HG02973 (cell line): ENCODE measurements at regions not wholly inside any gene's neighbourhood (a gene's known extent, or its start where the extent isn't known, plus 50 kb on each side); places are given as distances from the start of the nearest gene placed in this dataset.

Experiments
- ATAC-seq: cut with Tn5 transposase; IDR thresholded peaks from one replicate; pipeline ENCODE4 v1.9.1; 2021; ENCODE audit warnings: moderate library complexity; ENCODE audit not compliant: unreplicated experiment

DNA sequence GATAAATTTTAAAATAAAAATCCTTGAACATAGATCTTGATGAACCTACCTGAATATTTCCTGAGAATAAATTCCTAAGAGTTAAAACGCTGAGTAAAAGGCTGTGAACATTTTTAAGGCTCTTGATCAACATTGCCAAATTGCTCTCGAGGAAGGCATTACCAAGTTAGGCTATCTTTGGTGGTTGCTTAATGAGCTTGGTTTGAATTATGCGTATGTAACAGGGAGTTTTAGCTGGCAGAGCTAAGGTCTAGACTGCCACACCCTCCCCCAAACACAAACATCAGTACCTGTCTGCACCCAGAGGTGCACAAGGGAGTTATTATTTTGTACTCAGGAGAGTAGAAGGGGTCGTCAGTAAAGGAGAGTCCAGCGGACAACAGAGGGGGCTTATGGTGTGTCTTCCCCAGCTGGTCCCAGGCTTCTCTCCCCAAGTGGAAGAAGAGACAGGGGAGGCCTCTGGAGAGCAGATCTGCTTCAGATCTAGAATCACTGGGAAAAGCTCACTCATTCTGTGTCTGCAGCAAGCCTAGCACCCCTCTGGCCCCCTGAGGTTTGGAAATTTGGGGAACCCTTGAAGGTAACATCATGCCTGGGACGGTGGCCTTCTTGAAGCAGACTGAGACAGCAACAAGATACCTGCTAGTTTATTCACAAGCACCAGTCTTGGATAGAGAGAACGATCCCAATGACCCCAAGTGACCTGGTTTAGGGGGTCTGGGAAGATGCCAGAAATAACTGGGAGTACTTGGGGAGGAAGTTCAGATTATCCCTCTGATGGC, 197.2 kb upstream of the ID2 start:
- no peak for ATAC-seq

DNA sequence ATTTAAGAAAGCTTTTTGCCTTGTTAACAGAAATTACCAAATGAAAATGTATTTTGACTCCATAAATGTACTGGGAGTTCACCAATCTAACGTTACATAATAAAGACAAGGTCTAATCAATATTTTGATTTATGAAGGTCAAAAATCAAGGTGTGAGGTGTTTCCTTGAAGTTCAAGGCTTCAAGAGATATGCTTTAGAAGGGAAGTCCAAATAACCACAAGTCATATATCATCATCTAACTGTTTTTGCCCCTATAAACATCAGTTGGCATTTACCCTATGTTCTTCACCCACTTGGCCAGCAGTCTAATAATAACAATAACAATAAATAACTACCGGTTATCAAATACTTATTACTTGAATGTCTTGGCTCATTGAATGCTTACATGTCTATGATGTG, 196.1 kb upstream of the ID2 start:
- ATAC-seq, result no peak

DNA sequence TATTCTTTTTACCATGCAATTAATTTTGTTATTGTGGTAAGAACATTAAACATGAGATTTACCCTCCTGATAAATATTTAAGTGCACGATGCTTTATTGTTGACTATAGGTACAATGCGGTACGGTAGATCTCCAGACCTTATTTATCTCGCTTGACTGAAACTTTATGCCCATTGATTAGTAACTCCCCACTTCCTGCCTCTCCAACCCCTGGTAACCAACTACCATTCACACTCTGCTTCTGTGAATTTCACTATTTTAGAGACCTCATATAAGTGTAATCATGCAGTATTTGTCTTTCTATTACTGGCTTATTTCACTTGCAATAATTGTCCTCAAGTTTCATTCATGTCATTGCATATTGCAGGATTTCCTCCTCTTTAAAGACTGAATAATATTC, 195.7 kb upstream of the ID2 start:
- no peak for ATAC-seq

DNA sequence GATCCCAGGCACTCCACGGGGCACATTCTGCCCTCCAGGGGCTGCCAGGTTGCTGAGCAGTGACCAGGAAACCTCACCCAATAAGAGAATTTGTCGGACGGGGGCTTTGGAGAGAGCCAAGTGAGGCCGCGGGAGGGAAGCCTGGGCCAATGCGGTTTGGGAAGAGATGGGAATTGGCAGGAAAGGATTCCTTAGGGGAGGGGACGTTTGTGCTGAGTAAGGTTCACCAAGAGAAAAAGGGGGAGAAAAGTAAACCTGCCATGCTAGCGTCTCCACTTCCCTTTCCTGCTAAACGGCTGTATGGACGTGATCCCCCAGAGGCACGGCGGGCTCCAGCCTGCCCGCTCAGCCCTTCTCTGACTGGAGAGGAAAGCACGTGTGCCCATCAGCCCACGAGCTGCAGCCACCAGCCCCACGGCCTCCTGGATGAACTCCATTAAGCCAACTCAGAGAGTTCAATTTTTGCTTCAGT, 194.4 kb upstream of the ID2 start:
- peak; percentile 5 for ATAC-seq

DNA sequence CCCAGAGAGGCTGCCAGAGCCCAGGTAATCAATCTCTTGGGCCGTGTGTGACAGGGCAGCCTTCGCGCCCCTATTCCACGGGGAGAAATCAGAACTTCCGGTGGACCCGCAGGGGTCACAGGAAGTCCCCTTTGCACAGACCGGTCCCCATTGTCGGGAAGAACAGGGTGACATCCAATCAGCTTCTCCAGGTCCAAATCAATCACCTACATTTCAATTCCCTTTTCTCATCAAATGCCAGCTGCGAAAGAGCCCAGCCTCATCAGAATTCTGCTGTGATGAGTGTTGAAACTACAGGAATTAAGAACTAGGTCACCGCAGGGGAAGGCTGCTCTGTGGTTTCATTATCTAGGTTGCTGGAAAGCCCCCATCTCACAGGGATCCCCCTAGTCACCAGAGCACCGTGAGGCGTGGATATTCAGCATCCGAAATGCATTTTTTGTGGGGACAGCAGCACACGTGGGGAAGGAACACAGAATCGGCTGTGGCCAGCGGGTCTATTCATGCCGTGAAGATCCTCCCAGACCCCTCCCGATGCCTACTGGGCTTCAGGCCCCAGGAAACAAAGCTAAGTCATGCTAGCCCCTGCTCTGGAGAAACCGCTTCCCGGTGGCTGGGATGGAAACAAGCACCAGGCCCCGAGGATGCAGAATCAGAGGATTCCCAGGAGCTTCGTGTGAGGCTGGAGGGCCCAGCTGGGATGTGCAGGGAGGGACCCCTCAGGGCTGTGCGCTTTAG, 193.7 kb upstream of the ID2 start:
- ATAC-seq, result peak; percentile 90

DNA sequence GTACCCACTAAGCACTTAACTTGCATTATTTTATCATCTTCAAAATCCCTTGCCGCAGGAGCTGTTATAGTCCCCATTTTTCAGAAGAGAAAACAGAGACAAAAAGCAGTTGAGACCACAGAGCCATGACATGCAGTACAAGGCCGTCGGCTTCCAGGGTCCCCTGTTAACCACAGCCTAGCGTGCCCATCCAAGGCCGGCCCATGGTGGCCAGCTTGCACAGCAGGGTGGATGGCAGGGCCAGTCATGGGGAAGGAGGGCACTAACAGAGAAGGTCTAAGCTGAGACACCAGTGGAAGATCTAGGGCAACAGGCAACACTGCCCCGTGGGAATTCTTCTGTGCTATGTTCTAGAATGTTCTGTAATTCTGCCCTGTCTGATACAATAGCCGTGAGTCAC, 192.6 kb upstream of the ID2 start:
- ATAC-seq, result no peak

DNA sequence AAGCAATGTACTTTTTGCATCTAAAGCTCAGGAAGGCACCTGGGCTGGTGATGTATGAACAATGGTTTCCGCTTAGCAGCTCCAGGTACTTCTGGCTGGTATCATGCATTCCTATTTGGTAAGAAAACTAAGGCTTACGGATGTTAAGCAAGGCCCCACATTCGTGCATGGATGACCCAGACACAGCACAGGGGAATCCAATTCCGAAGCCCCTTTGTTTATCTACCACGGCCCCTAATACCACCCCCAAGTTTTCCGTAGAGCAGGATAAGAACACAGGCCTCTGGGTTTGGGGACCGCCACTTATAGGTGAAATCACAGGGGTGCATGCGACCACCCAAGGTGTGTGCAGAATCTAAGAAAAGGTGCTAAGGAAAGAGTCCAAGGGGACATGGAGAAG, 192.1 kb upstream of the ID2 start:
- no peak for ATAC-seq

DNA sequence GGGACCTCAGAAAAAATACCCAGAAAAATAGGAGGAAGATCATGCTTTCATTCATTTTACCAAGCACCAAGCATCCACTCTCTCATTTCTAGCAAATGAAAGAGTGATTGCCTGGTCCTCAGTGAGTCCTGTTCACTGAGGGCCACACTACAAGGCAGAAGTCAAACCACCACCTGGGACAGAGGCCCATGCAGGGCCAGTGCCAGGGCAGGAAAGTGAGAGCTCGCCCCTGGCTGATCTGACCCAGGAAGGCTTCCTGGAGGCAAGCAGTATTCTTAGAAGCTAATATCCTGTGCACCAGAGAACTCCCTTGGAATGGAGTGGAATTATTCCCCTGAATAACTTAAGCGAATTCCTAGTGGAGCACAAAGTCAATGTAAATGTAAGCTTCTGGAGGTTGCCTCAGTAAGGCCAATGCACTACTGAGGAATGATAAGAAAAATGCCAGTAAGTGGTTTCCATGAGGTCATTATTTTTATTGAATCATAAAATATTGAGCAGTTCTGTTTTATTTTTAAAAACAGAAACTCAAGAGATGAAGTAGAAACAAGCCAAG, 191.6 kb upstream of the ID2 start:
- ATAC-seq, result no peak

DNA sequence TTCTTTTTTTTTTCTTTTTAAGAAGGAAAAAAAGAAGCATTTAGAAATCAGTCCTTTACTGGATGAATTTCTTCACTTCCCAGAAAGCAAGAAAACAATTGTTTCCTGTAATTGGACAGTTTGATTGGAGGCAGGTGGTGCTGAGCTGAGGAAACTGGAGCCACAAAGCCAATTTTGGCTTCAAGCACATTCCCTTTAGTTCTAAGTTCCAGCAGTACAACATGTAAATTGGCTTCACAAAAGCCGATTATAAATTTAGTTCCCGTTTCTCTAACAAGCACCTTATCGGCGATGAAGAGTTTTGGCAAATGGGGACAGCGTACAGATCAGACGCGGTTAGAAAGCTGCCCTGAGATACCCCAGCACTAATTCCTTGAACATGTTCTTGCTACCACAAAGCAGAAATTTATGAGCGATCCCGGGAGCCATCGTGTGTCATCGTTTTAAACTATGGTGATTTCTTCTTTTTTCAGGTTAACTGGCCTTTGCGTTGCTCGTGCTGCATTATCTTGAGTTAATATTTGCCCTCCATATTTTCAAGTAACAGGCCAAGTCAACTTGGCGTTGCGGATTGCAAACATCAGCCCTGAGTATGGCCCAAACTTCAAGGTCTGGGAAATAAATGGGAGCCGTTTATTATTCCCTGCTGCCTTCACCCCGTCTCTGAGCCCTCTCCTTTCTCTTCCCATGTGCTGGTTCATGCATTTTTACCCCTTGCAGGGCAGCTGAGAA, 190.4 kb upstream of the ID2 start:
- no peak for ATAC-seq

DNA sequence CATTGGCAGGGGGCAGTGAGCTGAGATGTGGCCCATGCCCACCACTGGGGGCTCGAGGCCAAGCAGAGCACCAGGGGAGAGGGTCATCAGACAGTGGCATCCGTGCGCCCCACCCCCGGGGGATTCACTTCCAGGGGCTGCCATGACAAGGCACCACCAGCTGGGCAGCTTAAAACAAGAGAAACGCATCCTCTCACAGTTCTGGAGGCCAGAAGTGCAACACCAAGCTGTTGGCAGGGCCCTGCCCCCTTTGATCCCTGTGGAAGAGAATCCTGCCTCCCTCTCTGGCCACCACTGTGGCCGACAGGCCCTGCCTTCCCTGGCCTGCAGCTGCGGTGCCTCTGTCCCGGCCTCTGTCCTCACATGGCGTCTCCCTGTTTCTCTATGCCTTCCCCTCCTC, 187.7 kb upstream of the ID2 start:
- ATAC-seq, result no peak

DNA sequence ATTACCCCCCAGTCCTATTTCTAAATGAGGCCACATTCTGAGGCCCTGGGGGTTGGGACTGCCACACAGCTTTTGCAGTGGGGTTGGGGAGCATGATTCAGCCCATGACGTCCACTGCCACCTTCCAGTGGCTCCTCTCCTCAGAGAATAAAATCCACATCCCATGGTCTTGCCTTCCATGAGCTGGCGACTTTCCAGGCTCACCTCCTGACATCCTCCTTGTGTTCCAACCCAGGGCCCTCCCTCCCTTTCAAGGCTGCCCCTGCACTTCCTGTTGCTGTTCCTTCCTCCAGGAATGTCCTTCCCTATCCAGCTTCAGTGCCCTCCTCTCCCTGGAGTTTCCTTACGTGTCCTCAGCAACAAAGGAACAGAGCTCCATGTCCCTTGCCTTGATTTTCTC, 187.3 kb upstream of the ID2 start:
- no peak for ATAC-seq

DNA sequence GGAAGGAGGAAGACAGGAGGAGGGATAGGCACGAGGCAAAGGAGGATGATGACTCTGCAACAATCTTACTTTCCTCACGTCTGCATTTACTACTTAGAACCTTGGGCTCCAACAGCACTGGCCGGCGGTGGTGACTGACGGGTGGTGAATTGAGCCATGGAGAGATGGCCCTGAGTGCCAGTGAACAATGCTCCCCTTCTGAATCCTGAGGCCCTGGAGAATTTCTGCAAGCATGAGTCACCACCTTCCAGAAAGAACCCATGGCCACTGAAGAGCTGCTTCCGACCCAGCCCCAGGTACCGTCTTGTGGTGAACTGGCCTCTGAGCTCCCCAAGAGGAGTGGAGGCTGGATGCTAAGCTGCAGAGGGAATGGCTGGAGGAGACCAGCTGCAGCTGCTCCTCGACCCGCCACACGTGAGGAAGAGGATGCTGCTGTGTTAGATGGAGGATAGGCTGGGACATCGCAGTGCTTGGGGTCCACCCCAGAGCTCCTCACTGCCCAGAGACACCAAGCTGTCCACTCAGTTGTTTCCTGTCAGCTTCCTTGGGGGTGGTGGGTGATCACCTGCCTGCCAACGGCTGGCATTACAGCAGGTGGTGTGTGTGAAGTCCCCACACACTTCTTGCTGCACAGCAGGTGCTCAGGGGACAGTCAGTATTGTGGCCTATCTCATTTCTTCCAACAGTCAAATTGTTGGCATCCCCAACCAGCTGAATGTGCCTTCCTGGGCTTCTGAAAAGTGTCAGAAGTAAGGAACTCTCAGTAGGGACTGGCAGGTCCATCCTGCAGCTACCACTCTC, 186.5 kb upstream of the ID2 start:
- no peak for ATAC-seq

DNA sequence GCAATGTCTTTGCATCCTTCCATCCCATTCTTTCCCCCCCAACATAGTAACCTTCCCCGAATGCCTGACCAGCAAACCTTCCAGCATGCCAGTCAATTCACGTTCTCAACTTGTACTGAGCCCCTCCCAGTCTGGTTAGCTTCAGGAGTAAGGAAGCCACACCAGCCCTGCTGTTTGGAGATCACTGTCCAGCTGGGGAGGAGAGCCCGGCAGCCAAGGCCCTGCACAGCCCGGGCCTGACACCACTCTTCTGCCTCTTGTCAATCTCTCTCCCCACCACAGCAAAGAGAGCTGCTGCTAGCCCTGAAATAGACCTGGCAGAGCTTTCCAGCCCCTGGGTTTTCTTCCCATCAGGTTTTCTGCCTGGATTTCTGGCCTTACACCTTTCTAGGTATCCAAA, 185.8 kb upstream of the ID2 start:
- ATAC-seq, result no peak

DNA sequence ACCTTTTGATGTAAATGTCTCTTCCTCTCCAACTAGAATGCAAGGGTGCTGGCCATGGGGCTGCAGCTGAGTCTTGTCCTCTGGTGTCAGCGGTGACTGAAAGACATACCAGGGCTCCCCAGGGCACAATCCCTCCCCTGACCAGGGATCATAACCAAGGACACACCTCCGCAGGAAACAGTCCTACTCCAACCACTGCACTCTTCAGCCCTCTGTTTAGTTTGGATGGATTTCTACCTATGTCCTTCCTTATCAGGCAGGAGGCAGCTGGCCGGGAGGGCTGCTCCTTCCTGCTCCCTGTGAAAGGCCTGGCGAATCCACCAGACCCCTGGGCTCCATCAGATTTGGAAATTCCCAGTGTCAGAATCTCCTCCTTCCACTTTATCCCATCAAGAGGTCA, 185.2 kb upstream of the ID2 start:
- ATAC-seq, result no peak

DNA sequence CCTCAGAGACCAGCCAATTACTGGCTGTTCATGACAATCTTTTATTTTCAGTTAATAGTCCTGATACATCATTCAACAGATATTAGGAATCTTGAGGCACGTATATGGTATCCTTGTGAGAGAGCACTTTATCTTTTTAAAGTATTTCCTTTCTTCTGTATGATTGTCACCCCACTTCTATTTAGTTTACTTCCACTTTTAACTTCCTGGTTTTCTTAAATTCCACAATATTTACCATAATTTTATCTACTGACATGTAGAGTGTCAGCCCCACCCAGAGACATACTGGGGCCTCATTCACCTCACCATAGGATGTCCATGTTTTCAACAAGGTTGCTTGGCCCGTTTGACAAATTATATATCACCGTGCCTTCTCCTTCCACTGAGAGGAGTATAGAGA, 182.9 kb upstream of the ID2 start:
- ATAC-seq, result no peak

DNA sequence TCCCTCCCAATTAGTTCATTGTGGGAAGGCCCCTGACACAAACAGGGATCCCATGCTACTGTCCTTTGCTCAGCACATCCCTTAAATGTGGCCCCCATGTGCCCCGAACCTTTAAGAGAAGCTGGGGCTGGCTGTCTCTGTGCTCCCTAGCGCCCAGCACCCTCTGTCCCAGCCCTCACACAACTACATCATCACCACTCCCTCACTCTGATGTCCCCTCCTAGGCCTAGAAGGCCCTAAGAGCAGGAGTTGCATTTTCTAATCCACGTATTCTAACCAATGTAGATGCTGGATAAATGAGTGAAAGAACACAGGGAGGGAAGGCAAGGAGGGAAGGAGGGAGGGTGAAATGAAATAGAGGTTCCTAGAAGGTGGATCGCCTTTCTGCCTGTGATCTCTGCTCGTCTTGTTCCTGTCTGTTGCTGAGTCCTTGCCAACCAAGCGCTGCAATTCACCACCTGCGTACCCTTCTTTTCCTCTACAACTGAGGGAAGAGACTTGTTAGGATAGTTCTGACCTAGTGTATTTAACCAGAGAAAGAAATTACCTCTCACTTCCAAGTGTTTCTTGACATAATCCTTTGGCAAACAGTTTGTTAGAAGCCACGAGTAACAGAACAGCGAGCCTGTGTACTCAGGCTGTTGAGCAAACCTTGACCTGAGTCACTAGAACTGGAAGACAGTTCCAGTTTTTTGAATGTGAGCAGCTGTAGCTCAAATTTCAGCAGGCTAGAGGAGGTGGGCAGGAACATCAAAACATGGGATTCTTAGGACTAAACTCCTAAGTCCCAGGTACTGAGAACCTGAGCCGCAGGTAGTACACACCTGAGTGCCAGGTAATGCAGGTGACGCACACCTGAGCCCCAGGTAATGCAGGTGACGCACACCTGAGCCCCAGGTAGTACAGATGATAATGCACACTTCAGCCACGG, 181.5 kb upstream of the ID2 start:
- no peak for ATAC-seq

DNA sequence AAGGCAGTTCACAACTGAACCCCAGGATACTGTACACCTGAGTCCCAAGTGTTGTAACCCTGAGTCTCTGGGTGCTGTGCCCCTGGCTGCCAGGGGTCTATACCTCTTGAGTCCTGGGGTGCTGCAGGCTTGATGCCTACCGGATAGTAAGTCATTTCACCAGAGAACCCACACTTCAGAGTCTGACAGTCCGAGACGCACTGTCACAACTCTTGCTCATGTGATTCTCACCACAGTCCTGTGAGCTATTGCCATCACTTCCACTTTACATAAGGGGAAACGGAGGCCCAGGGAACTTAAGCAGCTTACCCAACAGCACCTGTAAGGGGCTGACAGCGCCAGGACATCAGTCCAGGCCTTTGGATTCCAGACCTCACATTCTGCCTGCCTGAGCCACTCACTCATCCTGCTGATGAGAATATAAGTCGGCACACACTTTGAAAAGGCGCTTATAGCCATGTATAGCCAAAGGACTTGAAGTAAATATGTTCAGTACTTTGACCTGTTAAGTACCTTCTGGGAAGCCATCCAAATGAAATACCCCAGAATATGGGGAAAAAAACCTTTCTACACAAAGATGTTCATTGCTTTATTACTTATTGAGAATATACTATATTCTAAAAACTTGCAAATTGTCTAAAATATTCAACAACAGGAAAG, 180.7 kb upstream of the ID2 start:
- no peak for ATAC-seq

DNA sequence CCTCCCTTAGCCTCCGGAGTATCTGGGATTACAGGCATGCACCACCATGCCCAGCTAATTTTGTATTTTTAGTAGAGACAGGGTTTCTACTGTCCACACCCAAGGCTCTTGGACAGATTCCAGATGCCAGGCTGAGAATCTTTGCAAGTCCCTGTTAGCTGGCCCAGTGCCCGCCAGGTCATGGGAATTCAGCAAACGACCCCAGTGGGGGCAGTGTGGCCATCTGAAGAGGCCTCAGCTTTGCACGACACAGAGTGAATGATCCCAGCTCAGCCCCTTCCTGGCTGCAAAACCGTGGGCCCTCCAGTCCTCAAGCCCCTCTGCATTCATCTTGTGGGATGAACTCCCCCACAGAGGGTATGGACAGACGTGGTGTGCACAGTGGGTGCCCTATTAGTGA, 179.5 kb upstream of the ID2 start:
- no peak for ATAC-seq

DNA sequence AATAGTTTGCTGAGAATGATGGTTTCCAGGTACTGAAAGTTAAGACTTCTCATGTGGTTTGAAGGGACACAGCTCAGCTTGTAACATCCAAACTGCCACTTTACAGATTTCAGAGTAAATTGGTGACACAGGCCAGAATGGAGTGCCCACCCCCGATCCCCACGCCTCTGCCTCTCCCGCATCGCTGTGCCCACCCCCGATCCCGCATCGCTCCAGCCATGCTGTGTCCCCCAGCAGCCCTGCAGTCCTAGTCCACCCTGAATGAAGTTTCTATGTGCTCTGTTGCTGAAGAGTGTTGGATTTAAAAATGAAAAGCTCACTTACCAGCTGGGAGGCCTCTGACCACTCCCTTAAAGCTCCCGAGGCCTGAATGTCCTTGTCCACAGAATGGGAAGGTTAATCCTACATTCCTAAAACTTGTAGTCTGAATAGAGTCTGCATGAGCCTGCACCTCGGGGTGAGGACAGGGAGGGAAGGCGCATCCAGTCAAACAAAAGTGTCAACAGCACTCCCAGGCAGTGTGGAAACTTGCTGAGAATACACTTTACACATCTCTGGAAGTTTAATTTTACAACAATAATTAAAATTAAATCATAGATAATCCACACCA, 176.4 kb upstream of the ID2 start:
- ATAC-seq, result no peak
